Activated T-helper 2 cell treated with anti-CD3 and anti-CD28 coated beads, Interferon-gamma antibody, Interleukin-2, Interleukin-4, amounts not matched to agents 10 μg/mL and 5 μg/mL and 100 μg/mL, durations not matched to agents 14 hours and 24 hours and 36 hours (primary cell): ENCODE measurements at regions not wholly inside any gene's neighbourhood (a gene's known extent, or its start where the extent isn't known, plus 50 kb on each side); places are given as distances from the start of the nearest gene placed in this dataset.
"Not testable (repeated sequence)": the region's sequence is repeated elsewhere in the genome, so short reads cannot be mapped to it uniquely, and the experiment has no call there.

Experiments
- DNase-seq: peaks from one replicate; pipeline ENCODE4 v3.0.0; 2021; ENCODE audit warnings: low spot score
- H3K27ac Mint-ChIP-seq: one replicate; pipeline ENCODE4 v1.8.0; 2021; ENCODE audit warnings: mixed read lengths
- H3K27me3 Mint-ChIP-seq: one replicate; pipeline ENCODE4 v1.8.0; 2021; ENCODE audit warnings: low read depth, mixed read lengths
- H3K36me3 Mint-ChIP-seq: one replicate; pipeline ENCODE4 v1.8.0; 2021; ENCODE audit warnings: low read depth, mixed read lengths
- H3K4me1 Mint-ChIP-seq: one replicate; pipeline ENCODE4 v1.8.0; 2021; ENCODE audit warnings: low read depth, mixed read lengths
- H3K4me3 Mint-ChIP-seq: one replicate; pipeline ENCODE4 v1.8.0; 2021; ENCODE audit warnings: low read depth, mild to moderate bottlenecking, moderate library complexity, mixed read lengths
- H3K9me3 Mint-ChIP-seq: one replicate; pipeline ENCODE4 v1.8.0; 2021; ENCODE audit warnings: mixed read lengths
- intact Hi-C: fragments of 100-400 bp; cut with micrococcal nuclease; formaldehyde crosslinking; loops from one replicate; pipeline ENCODE4 v1.15.1; 2023

DNA sequence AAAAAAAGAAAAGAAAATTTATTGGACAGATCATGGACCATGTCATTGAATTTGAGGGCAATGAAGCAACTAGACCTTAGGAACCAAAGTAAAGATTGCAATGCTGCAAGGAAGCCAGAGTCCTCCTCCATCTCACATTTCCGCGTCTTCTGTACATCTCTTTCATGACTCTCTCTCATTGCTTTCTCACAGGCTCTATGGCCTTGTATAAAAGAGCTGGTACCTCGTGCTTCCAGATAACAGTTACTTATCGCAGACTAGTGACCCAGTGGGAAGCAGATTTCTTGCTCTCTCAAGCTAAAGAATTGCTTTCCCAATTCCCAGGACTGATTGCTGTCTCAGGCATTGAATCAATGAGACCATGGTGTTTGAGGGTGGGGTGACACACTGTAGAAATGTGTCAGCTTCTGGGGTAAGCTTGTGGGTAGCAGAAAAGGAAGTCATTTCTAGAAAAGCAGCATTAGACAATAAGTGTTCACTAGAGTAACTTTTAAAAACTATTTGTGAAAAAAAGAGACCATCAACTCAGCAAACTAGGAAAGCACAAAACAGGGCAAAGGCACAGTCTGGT, 635.3 kb downstream of the UTRN start:
- Mint-ChIP-seq H3K27me3 (peaks cover 15% of the 10 kb centered on the region), H3K9me3 (no peaks in the 10 kb centered on the region), H3K4me1 (peaks cover 5% of the 10 kb centered on the region), H3K27ac (no peak overlapping the region), H3K4me3 (no peak overlapping the region), H3K36me3 (no peaks in the 10 kb centered on the region)
- DNase-seq: no peak
- intact Hi-C loops: no loop called here

DNA sequence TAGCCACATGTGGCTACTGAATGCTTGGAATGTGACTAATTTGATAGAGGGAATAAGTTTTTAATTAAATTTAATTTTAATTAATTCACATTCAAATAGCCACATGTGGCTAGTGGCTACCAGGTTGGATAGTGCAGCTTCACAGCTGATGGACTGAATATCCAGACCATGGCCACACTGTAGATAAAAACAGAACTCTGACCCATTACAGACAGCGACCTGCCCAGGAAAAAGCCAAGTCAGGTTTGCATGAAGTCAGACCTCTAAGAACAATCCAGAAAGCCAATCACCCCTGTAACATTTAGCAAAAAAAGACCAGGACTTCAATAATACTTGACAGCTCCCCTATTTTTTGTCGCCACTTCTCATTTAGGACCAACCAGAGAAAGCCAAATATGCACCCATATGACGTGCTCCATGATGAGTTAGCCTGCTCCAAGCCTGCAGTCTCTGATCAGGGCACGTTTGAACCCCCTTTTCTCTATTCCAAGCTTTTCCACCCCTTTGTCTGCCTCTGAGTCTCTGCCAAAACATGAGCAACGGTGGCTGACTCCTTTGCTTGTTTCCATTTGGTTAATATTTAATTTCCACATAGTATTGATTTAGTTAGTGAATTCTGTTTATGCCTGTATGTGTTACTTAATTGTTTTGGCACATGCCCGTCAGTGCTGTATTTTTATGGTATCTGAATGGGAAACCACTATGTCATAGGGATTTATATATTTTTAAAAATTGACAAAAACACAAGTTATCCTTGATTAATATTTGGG, 636.3 kb downstream of the UTRN start:
- H3K4me1 Mint-ChIP-seq: peaks cover 5% of the 10 kb centered on the region
- no peaks in the 10 kb centered on the region for H3K36me3 Mint-ChIP-seq
- H3K27ac Mint-ChIP-seq: no peak overlapping the region
- no peak overlapping the region for H3K4me3 Mint-ChIP-seq
- peaks cover 10% of the 10 kb centered on the region for H3K27me3 Mint-ChIP-seq
- no peaks in the 10 kb centered on the region for H3K9me3 Mint-ChIP-seq
- intact Hi-C loops: no loop called here
- no peak for DNase-seq

DNA sequence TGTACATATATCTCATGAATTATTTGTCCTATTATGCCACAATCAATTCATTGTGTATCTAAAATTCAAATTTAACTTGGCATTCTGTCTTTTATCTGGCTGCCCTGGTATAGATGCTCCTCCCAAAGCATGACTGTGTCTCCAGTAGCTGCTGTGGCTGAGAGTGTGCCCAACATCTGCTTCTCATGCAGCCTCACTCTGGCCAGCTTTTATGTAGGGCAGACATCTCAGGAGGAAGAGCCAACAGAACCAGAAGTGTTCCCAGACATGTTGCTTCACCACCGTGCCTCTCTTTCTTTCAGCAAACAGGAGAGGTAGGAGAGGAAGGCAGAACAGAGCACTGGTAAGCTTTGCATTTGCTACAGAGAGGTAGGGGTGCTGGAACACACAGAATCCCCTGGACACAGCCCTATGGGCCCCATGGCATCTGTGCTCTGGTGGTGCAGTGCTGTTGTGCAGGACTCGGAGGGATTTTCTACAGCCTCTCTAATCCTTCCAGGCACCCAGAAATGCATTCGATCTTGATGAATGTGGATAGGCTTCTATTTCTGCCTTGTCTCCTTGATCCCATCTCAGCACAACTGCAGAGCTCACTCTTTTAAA, 637.1 kb downstream of the UTRN start:
- no peaks in the 10 kb centered on the region for H3K9me3 Mint-ChIP-seq
- H3K4me3 Mint-ChIP-seq: no peak overlapping the region
- H3K4me1 Mint-ChIP-seq: peaks cover 5% of the 10 kb centered on the region
- H3K27me3 Mint-ChIP-seq: peaks cover 8% of the 10 kb centered on the region
- DNase-seq: no peak
- intact Hi-C loops: no loop called here
- no peak overlapping the region for H3K27ac Mint-ChIP-seq
- no peaks in the 10 kb centered on the region for H3K36me3 Mint-ChIP-seq

DNA sequence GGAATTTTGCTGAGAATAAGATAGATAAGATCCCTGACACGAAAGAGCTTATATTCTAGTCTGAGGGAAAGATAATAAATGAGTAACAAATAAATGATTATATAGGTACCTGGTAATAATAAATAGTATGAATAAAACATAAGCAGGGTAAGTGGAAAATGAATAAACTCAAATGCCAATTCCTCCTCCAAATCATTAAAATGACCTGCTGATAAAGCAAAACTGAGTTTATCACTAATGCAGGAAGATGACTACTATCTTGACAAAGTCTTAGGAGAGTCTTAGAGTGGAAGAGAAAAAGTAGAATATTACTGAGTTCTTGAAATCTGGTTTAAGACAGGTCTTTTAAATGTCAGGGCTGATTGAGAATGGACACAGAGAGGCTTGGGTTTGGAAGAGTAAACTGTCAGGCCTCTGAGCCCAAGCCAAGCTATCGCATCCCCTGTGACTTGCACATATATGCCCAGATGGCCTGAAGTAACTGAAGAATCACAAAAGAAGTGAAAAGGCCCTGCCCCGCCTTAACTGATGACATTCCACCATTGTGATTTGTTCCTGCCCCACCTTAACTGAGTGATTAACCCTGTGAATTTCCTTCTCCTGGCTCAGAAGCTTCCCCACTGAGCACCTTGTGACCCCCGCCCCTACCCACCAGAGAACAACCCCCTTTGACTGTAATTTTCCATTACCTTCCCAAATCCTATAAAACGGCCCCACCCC, 637.8 kb downstream of the UTRN start:
- H3K27ac Mint-ChIP-seq, H3K27me3 Mint-ChIP-seq, H3K9me3 Mint-ChIP-seq, H3K36me3 Mint-ChIP-seq, DNase-seq, intact Hi-C loops, H3K4me3 Mint-ChIP-seq, H3K4me1 Mint-ChIP-seq: not testable (repeated sequence)

DNA sequence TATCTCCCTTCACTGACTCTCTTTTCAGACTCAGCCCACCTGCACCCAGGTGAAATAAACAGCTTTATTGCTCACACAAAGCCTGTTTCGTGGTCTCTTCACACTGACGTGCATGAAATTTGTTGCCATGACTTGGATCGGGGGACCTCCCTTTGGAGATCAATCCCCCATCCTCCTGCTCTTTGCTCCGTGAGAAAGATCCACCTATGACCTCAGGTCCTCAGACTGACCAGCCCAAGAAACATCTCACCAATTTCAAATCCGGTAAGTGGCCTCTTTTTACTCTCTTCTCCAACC, 638.3 kb downstream of the UTRN start:
- H3K4me1 Mint-ChIP-seq, H3K4me3 Mint-ChIP-seq, H3K27me3 Mint-ChIP-seq, H3K9me3 Mint-ChIP-seq, DNase-seq, H3K36me3 Mint-ChIP-seq, intact Hi-C loops, H3K27ac Mint-ChIP-seq: not testable (repeated sequence)

DNA sequence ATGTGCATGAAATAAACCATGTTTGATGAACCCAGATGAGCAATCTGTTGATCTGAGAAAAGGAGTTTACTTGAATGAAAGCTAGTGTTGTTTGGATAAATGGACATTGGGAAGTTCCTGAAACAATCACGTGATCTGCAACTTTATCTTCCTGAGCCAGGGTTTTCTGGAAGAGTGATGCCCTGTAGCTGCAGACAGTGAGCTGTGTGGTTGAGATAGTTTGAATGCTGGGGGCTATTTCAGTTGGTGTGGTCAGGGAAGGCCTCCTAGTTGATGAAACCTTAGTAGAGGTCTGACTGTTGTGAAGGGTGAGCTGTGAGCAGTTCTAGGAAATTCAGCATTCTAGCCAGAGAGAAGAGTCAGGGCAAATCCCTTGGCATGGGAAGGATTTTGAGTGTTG, 643.7 kb downstream of the UTRN start:
- no peaks in the 10 kb centered on the region for H3K4me1 Mint-ChIP-seq
- no peak overlapping the region for H3K27ac Mint-ChIP-seq
- no peak for DNase-seq

DNA sequence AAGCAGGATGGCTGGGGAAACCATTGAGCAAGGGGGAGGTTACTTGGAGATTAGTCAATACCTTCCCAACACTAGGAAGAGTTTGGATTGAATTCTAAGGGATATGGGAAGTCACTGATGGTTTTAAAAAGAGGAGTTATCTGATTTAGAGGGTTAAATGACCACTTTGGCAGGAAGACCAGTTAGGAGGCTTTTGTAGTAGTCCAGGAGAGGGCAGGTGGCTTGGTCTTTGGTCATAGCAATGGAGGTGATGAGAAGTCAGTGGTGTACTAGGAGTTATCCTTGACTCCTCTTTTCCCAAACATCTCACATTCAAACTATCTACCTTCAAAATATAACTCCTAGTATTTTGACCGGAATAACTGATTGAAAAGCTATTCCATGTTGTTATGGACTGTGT, 644.1 kb downstream of the UTRN start:
- Mint-ChIP-seq H3K27ac (no peak overlapping the region), H3K9me3 (peaks cover under 1% of the 10 kb centered on the region), H3K4me1 (no peaks in the 10 kb centered on the region), H3K36me3 (no peaks in the 10 kb centered on the region), H3K27me3 (no peaks in the 10 kb centered on the region), H3K4me3 (no peak overlapping the region)
- intact Hi-C loops: no loop called here
- DNase-seq: no peak

More for the DNA sequence above, 643.7 kb downstream of the UTRN start:
- Mint-ChIP-seq H3K4me3 (no peak overlapping the region), H3K27me3 (no peaks in the 10 kb centered on the region), H3K9me3 (no peaks in the 10 kb centered on the region), H3K36me3 (no peaks in the 10 kb centered on the region)
- intact Hi-C loops: no loop called here

DNA sequence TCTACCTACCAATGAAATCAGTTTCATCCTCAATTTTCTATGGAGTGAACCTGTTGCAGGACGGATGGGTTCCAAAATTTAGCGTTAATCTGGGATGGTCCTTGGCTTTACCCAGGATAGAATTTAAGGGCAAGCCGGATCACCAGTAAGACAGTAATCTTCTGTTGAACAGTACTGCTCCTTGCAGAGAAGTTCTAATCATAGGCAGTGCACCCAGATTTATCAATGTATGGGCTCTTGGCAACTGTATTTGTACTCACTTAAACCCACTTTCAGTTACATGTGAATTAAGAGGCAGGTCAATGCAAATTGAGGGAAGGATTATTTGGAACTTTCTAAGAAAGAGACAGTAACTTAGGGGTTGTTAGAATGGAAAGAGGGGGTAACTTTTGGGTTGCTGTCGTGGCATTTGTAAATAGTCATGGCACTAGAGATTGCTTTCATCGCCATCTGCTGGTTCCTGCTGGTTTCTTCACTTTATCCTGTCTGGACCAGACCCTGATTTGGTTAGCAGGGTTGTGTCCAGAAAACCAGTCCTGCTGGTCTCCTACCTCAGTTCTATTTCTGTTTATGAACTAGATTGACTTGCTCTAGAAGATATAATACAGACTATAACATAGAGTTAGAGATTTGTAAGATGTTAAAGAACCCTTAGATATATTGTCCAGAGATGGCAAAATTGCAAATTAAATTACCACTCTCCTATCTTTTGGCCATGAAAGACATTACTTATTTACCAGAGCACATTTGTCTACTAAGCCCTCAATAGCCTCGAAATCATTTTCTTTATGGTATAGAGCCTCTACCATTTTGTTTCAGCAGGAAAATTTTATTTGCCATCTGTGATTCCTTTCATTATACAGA, 646.3 kb downstream of the UTRN start:
- no peak overlapping the region for H3K4me3 Mint-ChIP-seq
- peaks cover 4% of the 10 kb centered on the region for H3K9me3 Mint-ChIP-seq
- no peak overlapping the region for H3K27ac Mint-ChIP-seq
- H3K4me1 Mint-ChIP-seq: no peaks in the 10 kb centered on the region
- H3K27me3 Mint-ChIP-seq: peaks cover 2% of the 10 kb centered on the region
- no peak for DNase-seq
- intact Hi-C loops: loop anchor here (1.0 kb wide), 1 partner anchor 346 kb away; no protein-coding TSS in a partner anchor
- no peaks in the 10 kb centered on the region for H3K36me3 Mint-ChIP-seq

DNA sequence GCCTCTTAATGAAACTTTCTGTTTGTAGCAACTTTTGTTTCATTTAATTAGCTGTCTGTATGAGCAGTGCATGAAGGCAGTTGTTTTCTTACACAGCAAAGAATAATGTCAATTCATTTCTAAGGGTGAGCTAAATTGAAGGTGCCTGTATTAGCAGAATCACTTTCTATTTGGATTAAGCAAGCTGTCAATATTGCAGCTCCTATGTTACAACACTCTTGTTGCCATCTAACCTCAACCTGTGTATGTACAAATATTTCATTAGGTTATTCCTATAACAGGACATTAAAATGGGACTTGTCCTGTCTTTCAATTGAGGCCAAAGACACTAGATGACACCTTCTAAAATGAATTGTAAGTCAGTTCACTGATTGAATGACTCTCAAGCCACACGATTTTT, 647.5 kb downstream of the UTRN start:
- peaks cover 4% of the 10 kb centered on the region for H3K9me3 Mint-ChIP-seq
- no peak overlapping the region for H3K27ac Mint-ChIP-seq
- DNase-seq: no peak
- no peaks in the 10 kb centered on the region for H3K4me1 Mint-ChIP-seq
- no peaks in the 10 kb centered on the region for H3K36me3 Mint-ChIP-seq
- peaks cover 2% of the 10 kb centered on the region for H3K27me3 Mint-ChIP-seq
- intact Hi-C loops: no loop called here
- no peak overlapping the region for H3K4me3 Mint-ChIP-seq

DNA sequence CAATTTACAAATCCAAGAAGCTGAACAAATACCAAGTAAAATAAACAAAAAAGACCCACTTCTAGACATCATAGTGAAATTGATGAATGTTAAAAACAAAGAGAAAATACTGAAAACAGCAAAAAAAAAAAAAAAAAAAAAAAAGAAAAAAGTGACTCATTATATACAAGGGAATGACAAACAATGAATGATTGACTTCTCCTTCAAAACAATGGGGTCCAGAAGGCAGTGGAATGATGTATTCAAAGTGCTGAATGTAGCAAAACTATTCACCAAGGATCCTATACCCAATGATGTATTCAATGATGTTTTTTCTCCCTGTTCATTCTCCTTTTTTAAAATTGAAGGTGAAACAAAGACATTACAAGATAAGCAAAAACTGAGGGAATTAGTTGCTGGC, 650.0 kb downstream of the UTRN start:
- Mint-ChIP-seq H3K4me1 (no peaks in the 10 kb centered on the region), H3K36me3 (no peaks in the 10 kb centered on the region), H3K27me3 (peaks cover 2% of the 10 kb centered on the region), H3K9me3 (peaks cover 4% of the 10 kb centered on the region), H3K27ac (no peak overlapping the region), H3K4me3 (no peak overlapping the region)
- no peak for DNase-seq
- intact Hi-C loops: no loop called here

DNA sequence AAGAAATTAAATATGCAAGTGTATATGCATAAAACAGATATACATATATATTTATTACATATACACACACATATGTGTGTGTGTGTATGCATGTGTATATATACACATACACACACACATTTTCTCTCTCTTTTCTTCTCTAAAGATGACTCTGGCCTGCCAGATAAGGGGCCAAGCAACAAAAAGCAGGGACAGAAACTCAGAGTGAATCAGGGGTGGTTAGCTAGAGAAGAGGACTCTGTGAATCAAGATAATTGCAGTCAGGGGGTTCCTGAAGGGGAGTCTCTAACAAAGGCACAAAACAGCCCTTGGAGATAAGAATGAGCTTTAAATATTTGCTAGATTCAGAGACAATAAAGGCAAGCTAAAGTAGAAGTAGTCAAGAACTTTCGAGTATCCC, 650.5 kb downstream of the UTRN start:
- Mint-ChIP-seq H3K4me3 (no peak overlapping the region), H3K27me3 (peaks cover 2% of the 10 kb centered on the region), H3K4me1 (no peaks in the 10 kb centered on the region), H3K27ac (no peak overlapping the region), H3K9me3 (peaks cover 4% of the 10 kb centered on the region), H3K36me3 (no peaks in the 10 kb centered on the region)
- DNase-seq: no peak
- intact Hi-C loops: no loop called here

DNA sequence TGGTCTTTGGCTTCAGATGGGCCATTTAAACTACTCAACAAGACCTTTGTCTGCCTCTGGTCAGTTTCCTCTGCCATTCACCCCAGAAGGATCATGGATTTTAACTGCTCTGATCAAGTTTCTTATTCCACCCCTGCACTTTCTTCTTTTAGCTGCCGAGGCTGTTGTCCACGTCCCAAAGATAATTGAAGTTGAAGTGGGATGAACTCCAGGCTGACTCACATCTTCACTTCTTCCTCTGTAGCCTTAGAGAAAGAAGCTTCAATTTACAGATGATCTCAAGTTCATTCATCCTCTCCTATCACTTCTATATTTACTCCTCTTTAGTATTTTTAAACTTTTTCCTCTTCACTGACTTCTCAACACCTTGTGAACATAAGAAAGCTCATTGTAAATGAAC, 651.6 kb downstream of the UTRN start:
- Mint-ChIP-seq H3K27ac (no peak overlapping the region), H3K36me3 (no peaks in the 10 kb centered on the region), H3K9me3 (peaks cover 4% of the 10 kb centered on the region), H3K4me3 (no peak overlapping the region), H3K27me3 (peaks cover 3% of the 10 kb centered on the region), H3K4me1 (no peaks in the 10 kb centered on the region)
- no peak for DNase-seq
- intact Hi-C loops: no loop called here
